Left ventricle myocardium inferior (tissue), 1 donor: ENCODE measurements at regions not wholly inside any gene's neighbourhood (a gene's known extent, or its start where the extent isn't known, plus 50 kb on each side); places are given as distances from the start of the nearest gene placed in this dataset.
A peak's percentile ranks its signal among the peaks of the same experiment; 100 is the strongest.
"Not testable (repeated sequence)": the region's sequence is repeated elsewhere in the genome, so short reads cannot be mapped to it uniquely, and the experiment has no call there.

ENCODE experiments used
- DNase-seq: peaks from one replicate; pipeline ENCODE4 v3.0.0-alpha.2; 2020
- H3K27ac ChIP-seq: fragments of 200-600 bp; replicated peaks from 2 replicates; pipeline ENCODE4 v1.8.0; 2021
- H3K27me3 ChIP-seq: fragments of 200-600 bp; 2 replicates; pipeline ENCODE4 v1.8.0; 2021; ENCODE audit warnings: low read depth
- H3K36me3 ChIP-seq: fragments of 200-600 bp; 2 replicates; pipeline ENCODE4 v1.8.0; 2021
- H3K4me1 ChIP-seq: fragments of 200-600 bp; 2 replicates; pipeline ENCODE4 v1.8.0; 2021
- H3K4me3 ChIP-seq: fragments of 200-600 bp; 2 replicates; pipeline ENCODE4 v1.8.0; 2021; ENCODE audit warnings: mild to moderate bottlenecking, moderate library complexity
- H3K9me3 ChIP-seq: fragments of 200-600 bp; replicated peaks from 2 replicates; pipeline ENCODE4 v1.8.0; 2021
- CTCF ChIP-seq: fragments of 200-600 bp; IDR thresholded peaks from 2 replicates; pipeline ENCODE4 v1.8.0; 2021; ENCODE audit warnings: antibody characterized with exemption, mild to moderate bottlenecking, borderline replicate concordance
- intact Hi-C: fragments of 100-400 bp; cut with micrococcal nuclease; formaldehyde crosslinking; loops from one replicate; pipeline ENCODE4 v1.11.0; 2022
- donor health status: DM: no; HTN: yes; CAD: no; lungs with severe emphysema.

GRCh38 chr18:70808481-70809056 lies 519.7 kb downstream of the SOCS6 start:
- TF ChIP-seq CTCF, result no peak
- Histone ChIP-seq H3K27ac (no peak overlapping the region), H3K4me1 (no peaks in the 10 kb centered on the region), H3K36me3 (no peaks in the 10 kb centered on the region), H3K9me3 (no peaks in the 10 kb centered on the region), H3K4me3 (no peak overlapping the region), H3K27me3 (no peaks in the 10 kb centered on the region)
- intact Hi-C loops, result no loop called here
- DNase-seq, result no peak

GRCh38 chr18:70781860-70782453 lies 493.1 kb downstream of the SOCS6 start:
- peak; percentile 67 for TF ChIP-seq CTCF
- H3K4me3 ChIP-seq, result no peak overlapping the region
- intact Hi-C loops, result no loop called here
- no peaks in the 10 kb centered on the region for H3K4me1 ChIP-seq
- H3K27ac ChIP-seq, result no peak overlapping the region
- peak; percentile 15 for DNase-seq
- no peaks in the 10 kb centered on the region for H3K9me3 ChIP-seq
- no peaks in the 10 kb centered on the region for H3K27me3 ChIP-seq
- H3K36me3 ChIP-seq, result no peaks in the 10 kb centered on the region

- intact Hi-C loops, H3K4me1 ChIP-seq, DNase-seq: not testable (repeated sequence)
Observed at GRCh38 chr18:70766254-70766653, 477.4 kb downstream of the SOCS6 start.

GRCh38 chr18:70762812-70763211 lies 474.0 kb downstream of the SOCS6 start:
- H3K36me3 ChIP-seq, result no peaks in the 10 kb centered on the region
- H3K9me3 ChIP-seq, result no peaks in the 10 kb centered on the region
- H3K27ac ChIP-seq, result no peak overlapping the region
- TF ChIP-seq CTCF, result no peak
- no peak overlapping the region for H3K4me3 ChIP-seq
- no peaks in the 10 kb centered on the region for H3K4me1 ChIP-seq
- no peak for DNase-seq
- intact Hi-C loops, result no loop called here
- H3K27me3 ChIP-seq, result no peaks in the 10 kb centered on the region

More at GRCh38 chr18:70766254-70766653, 477.4 kb downstream of the SOCS6 start:
- H3K36me3 ChIP-seq, H3K4me3 ChIP-seq, H3K27me3 ChIP-seq, H3K9me3 ChIP-seq, H3K27ac ChIP-seq: not testable (repeated sequence)

GRCh38 chr18:70758780-70759179 lies 469.9 kb downstream of the SOCS6 start:
- no peak overlapping the region for H3K4me3 ChIP-seq
- no peak for DNase-seq
- intact Hi-C loops, result no loop called here
- H3K27ac ChIP-seq, result no peak overlapping the region
- H3K9me3 ChIP-seq, result no peaks in the 10 kb centered on the region
- H3K36me3 ChIP-seq, result no peaks in the 10 kb centered on the region
- TF ChIP-seq CTCF, result no peak
- H3K4me1 ChIP-seq, result no peaks in the 10 kb centered on the region
- H3K27me3 ChIP-seq, result no peaks in the 10 kb centered on the region

GRCh38 chr18:70754486-70754885 lies 465.6 kb downstream of the SOCS6 start:
- Histone ChIP-seq H3K27ac (no peak overlapping the region), H3K4me1 (no peaks in the 10 kb centered on the region), H3K9me3 (no peaks in the 10 kb centered on the region), H3K36me3 (no peaks in the 10 kb centered on the region), H3K4me3 (no peak overlapping the region), H3K27me3 (no peaks in the 10 kb centered on the region)
- TF ChIP-seq CTCF, result no peak
- DNase-seq, result no peak
- intact Hi-C loops, result no loop called here
